GM21576 (cell line): ENCODE measurements at regions not wholly inside any gene's neighbourhood (a gene's known extent, or its start where the extent isn't known, plus 50 kb on each side); places are given as distances from the start of the nearest gene placed in this dataset.
A peak's percentile ranks its signal among the peaks of the same experiment; 100 is the strongest.

Source experiments
- ATAC-seq: cut with Tn5 transposase; IDR thresholded peaks from one replicate; pipeline ENCODE4 v1.9.1; 2021; ENCODE audit warnings: mild to moderate bottlenecking, moderate library complexity; ENCODE audit not compliant: unreplicated experiment

DNA sequence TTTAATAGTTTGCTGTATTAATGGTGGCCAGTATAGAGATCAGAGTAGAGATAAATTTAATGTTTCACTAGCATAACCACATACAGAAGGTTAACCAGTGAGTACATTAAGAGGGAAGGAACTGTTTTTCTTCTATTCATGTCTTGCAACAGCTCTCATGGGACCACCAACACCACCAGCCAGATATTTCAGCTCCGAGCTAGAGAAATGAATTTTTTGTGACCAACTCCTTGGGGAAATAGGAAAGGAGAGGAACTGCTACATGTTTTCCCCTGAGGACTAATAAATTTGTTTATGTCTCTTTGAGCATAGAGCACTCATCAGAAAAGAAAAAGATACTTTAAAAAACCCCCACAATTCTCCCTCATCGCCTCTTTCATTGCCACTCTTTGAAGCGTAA is 247.5 kb downstream of the MBNL1 start:
- ATAC-seq = no peak

- no peak for ATAC-seq
Observed at GRCh38 chr3:152517502-152517901, 248.8 kb downstream of the MBNL1 start.

DNA sequence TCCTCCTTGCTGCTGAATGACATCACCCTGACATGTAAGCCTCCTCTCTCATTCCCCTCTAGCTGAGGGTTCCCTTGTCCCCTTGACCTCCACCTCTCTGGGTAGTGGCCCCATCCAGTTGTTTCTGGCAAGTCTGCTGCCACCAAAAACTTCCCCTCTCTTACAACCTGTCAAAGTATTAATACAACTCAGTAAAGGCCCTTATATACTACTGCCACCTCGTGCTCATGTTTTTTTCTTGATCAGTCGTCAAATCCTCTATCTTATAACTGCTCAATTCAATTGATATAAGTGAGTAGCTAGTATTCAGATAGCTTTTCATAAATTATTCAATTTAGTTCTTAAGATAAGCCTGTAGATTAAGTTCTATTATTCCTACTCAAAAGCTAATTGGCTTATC is 249.6 kb downstream of the MBNL1 start:
- no peak for ATAC-seq

GRCh38 chr3:152519376-152519775 is 250.6 kb downstream of the MBNL1 start:
- ATAC-seq = peak; percentile 46

DNA sequence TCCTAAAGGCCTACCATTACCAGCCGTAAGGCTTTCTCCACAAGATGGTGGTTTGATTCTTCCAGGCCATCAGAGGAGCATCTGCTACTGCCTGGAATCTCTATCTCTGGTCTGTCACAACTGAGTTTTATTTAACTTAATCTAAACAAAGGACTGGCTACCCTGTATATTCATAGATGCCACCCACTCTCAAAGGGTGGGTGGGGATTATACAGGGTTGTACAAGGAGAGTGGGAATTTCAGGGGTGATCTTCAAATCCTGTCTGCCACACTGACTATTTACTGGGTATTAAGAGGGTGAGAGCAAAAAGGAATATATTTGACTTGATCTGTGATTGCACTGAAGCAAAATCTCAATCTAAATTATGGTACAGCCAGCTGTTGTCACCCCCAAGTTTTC is 253.3 kb downstream of the MBNL1 start:
- no peak for ATAC-seq

- ATAC-seq = peak; percentile 56
Observed at GRCh38 chr3:152524198-152525140, 255.7 kb downstream of the MBNL1 start.

- no peak for ATAC-seq
Observed at GRCh38 chr3:152531717-152532116, 263.0 kb downstream of the MBNL1 start.

- no peak for ATAC-seq
Observed at GRCh38 chr3:152538518-152538917, 269.8 kb downstream of the MBNL1 start.

- ATAC-seq = no peak
Observed at GRCh38 chr3:152539191-152539764, 270.5 kb downstream of the MBNL1 start.

DNA sequence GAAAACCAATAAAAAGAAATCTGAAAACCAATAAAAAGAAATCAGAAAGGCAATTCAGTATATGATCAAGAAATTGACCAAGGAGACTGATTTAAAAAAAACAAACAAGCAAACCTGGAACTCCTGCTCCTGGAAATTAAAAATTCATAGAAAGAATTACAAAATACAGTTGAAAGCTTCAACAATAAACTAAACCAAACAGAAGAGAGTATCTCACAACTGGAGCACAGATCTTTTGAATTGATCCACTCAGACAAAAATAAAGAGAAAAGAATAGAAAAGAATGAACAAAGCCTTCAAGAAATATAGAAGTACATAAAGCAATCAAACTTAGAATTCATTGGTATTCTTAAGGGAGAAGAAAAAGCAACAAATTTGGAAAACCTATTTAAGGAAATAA is 271.4 kb downstream of the MBNL1 start:
- ATAC-seq = no peak

- no peak for ATAC-seq
Observed at GRCh38 chr3:152547153-152547552, 278.4 kb downstream of the MBNL1 start.

GRCh38 chr3:152549263-152549662 is 280.5 kb downstream of the MBNL1 start:
- no peak for ATAC-seq

GRCh38 chr3:152550284-152550683 is 281.6 kb downstream of the MBNL1 start:
- peak; percentile 59 for ATAC-seq

DNA sequence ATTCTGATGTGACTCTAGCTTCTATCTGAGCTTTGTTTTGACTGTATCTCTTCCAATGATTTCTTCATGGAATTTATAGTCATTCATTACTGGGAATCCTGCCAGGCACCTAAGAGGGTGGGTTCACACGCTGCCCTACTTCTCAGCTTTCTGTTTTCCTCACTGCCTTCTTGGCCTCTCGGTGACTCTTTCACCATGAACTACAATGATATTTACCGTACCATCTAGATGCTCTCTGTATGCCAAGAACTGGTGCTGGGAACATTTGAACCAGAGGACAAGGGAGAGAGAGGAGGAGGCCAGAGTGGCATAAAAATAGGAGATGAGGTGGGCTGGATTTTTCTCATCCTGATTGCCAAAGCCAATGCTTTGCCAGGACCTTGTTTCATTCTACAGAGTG is 280.0 kb upstream of the P2RY1 start:
- no peak for ATAC-seq

GRCh38 chr3:152555666-152556291 is 279.2 kb upstream of the P2RY1 start:
- ATAC-seq = no peak

GRCh38 chr3:152556731-152557254 is 278.1 kb upstream of the P2RY1 start:
- peak; percentile 75 for ATAC-seq

DNA sequence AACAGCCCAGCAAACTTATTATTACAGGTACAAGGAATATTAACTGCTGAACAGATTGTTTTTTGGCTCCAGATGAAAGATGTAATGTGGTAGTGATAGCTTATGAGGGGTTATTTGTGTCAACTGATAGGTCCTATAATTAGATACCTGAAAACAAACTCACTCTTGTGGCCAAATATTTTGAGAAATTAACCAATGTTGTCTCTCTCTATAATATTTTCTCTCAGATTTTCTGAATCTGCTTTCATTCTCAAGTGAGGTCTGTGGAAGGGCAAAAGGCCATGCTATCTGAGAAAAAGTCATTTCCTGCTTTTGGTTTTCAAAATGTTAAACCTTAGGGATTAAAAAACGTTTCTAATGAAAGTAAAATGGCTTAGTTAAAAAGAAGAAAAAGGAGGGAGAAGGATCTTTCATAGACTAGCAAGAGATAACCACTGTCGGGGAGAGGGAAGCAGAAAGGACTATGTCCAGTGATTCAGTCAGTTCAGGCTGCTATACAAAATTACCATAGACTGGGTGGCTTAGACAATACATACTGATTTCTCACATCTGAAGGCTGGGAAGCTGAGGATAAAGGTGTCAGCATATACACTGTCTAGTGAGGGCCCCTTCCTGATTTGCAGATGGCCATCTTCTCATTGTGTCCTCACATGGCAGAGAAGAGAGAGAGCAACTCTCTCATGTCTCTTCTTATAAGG is 277.5 kb upstream of the P2RY1 start:
- ATAC-seq = peak; percentile 42

- ATAC-seq = no peak
Observed at GRCh38 chr3:152558386-152558785, 276.5 kb upstream of the P2RY1 start.

- no peak for ATAC-seq
Observed at GRCh38 chr3:152559246-152559645, 275.7 kb upstream of the P2RY1 start.

DNA sequence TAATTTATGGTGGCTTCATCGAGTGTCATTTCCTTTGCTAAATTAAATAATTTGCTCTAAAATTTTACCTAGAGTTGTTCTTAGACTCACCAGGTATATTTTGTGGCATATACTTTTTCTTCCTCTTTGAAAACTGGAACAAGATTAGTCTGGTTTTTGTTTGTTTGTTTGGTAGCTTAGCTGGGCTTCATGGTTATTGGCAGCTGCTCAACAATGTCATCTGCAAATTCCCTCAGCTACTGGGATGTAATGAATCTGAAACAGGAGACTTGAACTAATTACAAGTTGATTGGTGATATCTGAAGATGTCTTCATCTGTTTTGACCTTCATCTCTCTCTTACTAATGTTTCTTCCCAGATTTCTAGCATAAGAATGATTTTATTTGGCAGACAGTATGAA is 270.5 kb upstream of the P2RY1 start:
- ATAC-seq = no peak

GRCh38 chr3:152574461-152575079 is 260.4 kb upstream of the P2RY1 start:
- ATAC-seq = peak; percentile 66
